ENCODE measurements at regions not wholly inside any gene's neighbourhood (a gene's known extent, or its start where the extent isn't known, plus 50 kb on each side); places are given as distances from the start of the nearest gene placed in this dataset.

GRCh38 chr1:118323246-118323645, 138.2 kb upstream of the SPAG17 start:
- Histone ChIP-seq H4K91ac (ENCODE audit: insufficient read depth, low read depth, low read length) (no peak overlapping the region), H3K4me2 (ENCODE audit: low read depth, low read length) (no peak overlapping the region), H3K4ac (ENCODE audit: low read depth, low read length) (no peak overlapping the region), H3K27me3 (ENCODE audit: control insufficient read depth, insufficient read depth, low read length) (no peaks in the 10 kb centered on the region), H3K79me1 (ENCODE audit: low read depth in 1 of 2, low read length in 2 of 2) (no peaks in the 10 kb centered on the region), H2AFZ (replicated peaks; ENCODE audit: low read length, poor library complexity) (no peak overlapping the region), H3K9me3 (ENCODE audit: control insufficient read depth, insufficient read depth, low read length) (no peaks in the 10 kb centered on the region), H3K4me3 (ENCODE audit: insufficient read depth, low read depth, low read length) (no peak overlapping the region), H4K8ac (ENCODE audit: low read depth in 2 of 2, low read length in 2 of 2) (no peak overlapping the region), H3K23ac (ENCODE audit: low read depth, low read length) (no peak overlapping the region), H4K20me1 (ENCODE audit: insufficient read depth, low read length) (no peaks in the 10 kb centered on the region), H2BK120ac (ENCODE audit: low read depth, low read length) (no peak overlapping the region), H2BK20ac (ENCODE audit: low read depth, low read length) (no peak overlapping the region), H3K4me1 (ENCODE audit: control insufficient read depth, insufficient read depth, low read length) (no peaks in the 10 kb centered on the region), H2AK9ac (replicated peaks; ENCODE audit: low read depth, low read length, poor library complexity) (no peak overlapping the region), H3K9me1 (ENCODE audit: insufficient read depth, low read length) (no peaks in the 10 kb centered on the region), H3K14ac (replicated peaks; ENCODE audit: low read depth, low read length) (no peak overlapping the region), H3K27ac (ENCODE audit: insufficient read depth, low read length) (no peak overlapping the region), H3K9ac (ENCODE audit: low read depth, low read length) (no peak overlapping the region), H2AK5ac (ENCODE audit: low read depth, low read length) (no peak overlapping the region), H3K18ac (ENCODE audit: low read depth, low read length) (no peak overlapping the region), H3K56ac (ENCODE audit: extremely low read depth, insufficient read depth, low read length) (no peak overlapping the region), H4K5ac (ENCODE audit: low read depth, low read length) (no peak overlapping the region), H3K36me3 (ENCODE audit: control insufficient read depth, insufficient read depth, low read length) (no peaks in the 10 kb centered on the region), H2BK5ac (ENCODE audit: low read depth, low read length, poor library complexity, severe bottlenecking) (no peak overlapping the region), H2BK15ac (ENCODE audit: low read depth, low read length) (no peak overlapping the region)
- CTCF ChIA-PET: no interaction called here
- dilution Hi-C loops (cut with HindIII; ENCODE audit: low sequenced_read_pairs, unreplicated experiment) (no loop called here), intact Hi-C loops (cut with micrococcal nuclease) (no loop called here), in situ Hi-C loops (cut with MboI; ENCODE audit: low sequenced_read_pairs) (no loop called here)
- ATAC-seq (ENCODE audit: low read depth): no peak
- BruUV-seq (replicated peaks): no TSS peak
- no CpG with 5 or more reads among the region's 1 CpG for WGBS, 2 experiments (ENCODE audit: extremely low coverage in 2 of 2, insufficient read length in 1 of 2)
- TF ChIP-seq SMC3 (IDR thresholded peaks at IDR 0.05; ENCODE audit: low read depth, low read length) (no peak), CEBPB (IDR thresholded peaks at IDR 0.05; ENCODE audit: low read depth, low read length) (no peak), CTCF (conservative IDR thresholded peaks at IDR 0.05; ENCODE audit: low read depth, low read length) (no peak), RCOR1 (IDR thresholded peaks at IDR 0.05; ENCODE audit: insufficient replicate concordance, low read length) (no peak)
- POLR2A ChIA-PET (ENCODE audit: unreplicated experiment): no interaction called here
- DNase-seq: no peak
